ENCODE measurements at regions not wholly inside any gene's neighbourhood (a gene's known extent, or its start where the extent isn't known, plus 50 kb on each side); places are given as distances from the start of the nearest gene placed in this dataset.

DNA sequence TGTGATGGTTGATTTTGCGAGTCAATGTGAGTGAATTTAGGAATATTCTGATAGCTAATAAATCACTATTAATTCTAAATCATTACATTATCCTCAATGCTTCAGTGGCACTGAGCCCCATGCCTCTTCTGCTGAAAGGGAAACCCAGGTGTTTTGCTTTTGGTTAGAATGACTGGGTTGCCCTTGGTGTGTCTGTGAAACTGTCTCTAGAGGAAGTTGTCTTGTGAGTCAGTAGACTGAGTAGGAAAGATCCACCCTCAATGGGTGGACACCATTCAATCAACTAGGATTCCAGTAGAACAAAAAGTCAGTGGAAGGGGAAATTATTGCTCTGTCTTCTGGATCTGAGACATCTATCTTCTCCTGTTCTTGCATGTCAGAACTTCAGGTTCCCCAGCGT, 472.4 kb downstream of the ANKRD7 start:
- TF ChIP-seq CTCF (IDR thresholded peaks at IDR 0.05; ENCODE audit: borderline replicate concordance, insufficient read depth, low read depth, low read length): no peak
- H3K4me3 ChIP-seq (ENCODE audit: low read depth, low read length): no peak overlapping the region

- H3K4me3 ChIP-seq (ENCODE audit: low read depth, low read length): no peak overlapping the region
These were observed 474.7 kb downstream of the ANKRD7 start for GRCh38 chr7:118699222-118699621.

DNA sequence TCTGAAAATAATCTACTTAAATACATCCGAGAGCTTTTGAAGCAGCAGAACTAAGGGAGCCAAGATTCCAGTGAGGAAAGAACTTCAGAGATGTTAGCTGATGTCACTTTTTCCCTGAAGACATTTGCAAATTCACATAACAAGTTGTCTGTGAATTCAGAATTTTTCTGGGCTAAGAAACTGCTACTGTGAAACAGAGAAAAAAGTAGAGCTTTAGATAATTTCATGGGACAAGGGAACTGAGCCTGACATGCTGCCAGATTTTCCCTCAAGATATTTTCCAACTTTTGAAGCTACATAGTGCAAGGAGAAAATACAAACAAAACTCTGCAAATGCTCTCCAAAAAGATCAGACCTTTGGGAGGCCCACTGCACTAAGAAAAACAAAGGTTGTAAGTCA, 484.2 kb downstream of the ANKRD7 start:
- no peak for TF ChIP-seq CTCF (IDR thresholded peaks at IDR 0.05; ENCODE audit: borderline replicate concordance, insufficient read depth, low read depth, low read length)
- H3K4me3 ChIP-seq (ENCODE audit: low read depth, low read length): no peak overlapping the region

More at GRCh38 chr7:118699222-118699621, 474.7 kb downstream of the ANKRD7 start:
- TF ChIP-seq CTCF (IDR thresholded peaks at IDR 0.05; ENCODE audit: borderline replicate concordance, insufficient read depth, low read depth, low read length): no peak

- no peak for TF ChIP-seq CTCF (IDR thresholded peaks at IDR 0.05; ENCODE audit: borderline replicate concordance, insufficient read depth, low read depth, low read length)
- H3K4me3 ChIP-seq (ENCODE audit: low read depth, low read length): no peak overlapping the region
These were observed 487.2 kb downstream of the ANKRD7 start for GRCh38 chr7:118711688-118712087.

- no peak overlapping the region for H3K4me3 ChIP-seq (ENCODE audit: low read depth, low read length)
- TF ChIP-seq CTCF (IDR thresholded peaks at IDR 0.05; ENCODE audit: borderline replicate concordance, insufficient read depth, low read depth, low read length): no peak
These were observed 488.5 kb downstream of the ANKRD7 start for GRCh38 chr7:118713039-118713438.

DNA sequence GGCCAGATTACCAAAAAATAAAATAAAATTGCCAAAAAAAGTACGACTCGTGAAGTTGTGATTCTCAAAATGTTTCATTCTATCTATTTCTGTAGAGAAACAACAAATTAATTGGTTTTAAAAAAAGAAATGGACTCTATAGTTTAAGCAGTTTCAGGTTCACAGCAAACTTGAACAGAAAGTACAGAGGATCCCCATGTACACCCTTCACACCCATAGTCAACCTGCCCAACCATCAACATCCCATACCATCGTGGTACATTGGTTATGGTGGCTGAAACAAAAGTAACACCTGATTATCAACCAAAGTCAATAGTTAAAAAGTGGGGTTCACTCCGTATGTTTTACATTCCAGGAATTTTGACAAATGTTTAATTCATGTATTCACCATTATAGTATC, 496.1 kb downstream of the ANKRD7 start:
- TF ChIP-seq CTCF (IDR thresholded peaks at IDR 0.05; ENCODE audit: borderline replicate concordance, insufficient read depth, low read depth, low read length): no peak

GRCh38 chr7:118731854-118732253, 507.4 kb downstream of the ANKRD7 start:
- TF ChIP-seq CTCF (IDR thresholded peaks at IDR 0.05; ENCODE audit: borderline replicate concordance, insufficient read depth, low read depth, low read length): no peak

More for the DNA sequence above, 496.1 kb downstream of the ANKRD7 start:
- H3K4me3 ChIP-seq (ENCODE audit: low read depth, low read length): no peak overlapping the region

More at GRCh38 chr7:118731854-118732253, 507.4 kb downstream of the ANKRD7 start:
- no peak overlapping the region for H3K4me3 ChIP-seq (ENCODE audit: low read depth, low read length)
